ENCODE measurements at regions not wholly inside any gene's neighbourhood (a gene's known extent, or its start where the extent isn't known, plus 50 kb on each side); places are given as distances from the start of the nearest gene placed in this dataset.

- peaks cover 8% of the 10 kb centered on the region for H3K36me3 Mint-ChIP-seq (ENCODE audit: low read depth)
- H3K4me1 Mint-ChIP-seq: peaks cover 9% of the 10 kb centered on the region
- TF ChIP-seq CTCF (conservative IDR thresholded peaks at IDR 0.05): no peak
- H3K4me3 Mint-ChIP-seq: no peak overlapping the region
- no peak for DNase-seq (ENCODE audit: low read depth, low spot score)
- H3K27ac Mint-ChIP-seq (ENCODE audit: unreplicated experiment): no peak overlapping the region
- H3K9me3 Mint-ChIP-seq: peaks cover 4% of the 10 kb centered on the region
- H3K27me3 Mint-ChIP-seq (ENCODE audit: low read depth): no peaks in the 10 kb centered on the region
These were observed 528.1 kb upstream of the MCTP2 start for GRCh38 chr15:93703092-93703739.

DNA sequence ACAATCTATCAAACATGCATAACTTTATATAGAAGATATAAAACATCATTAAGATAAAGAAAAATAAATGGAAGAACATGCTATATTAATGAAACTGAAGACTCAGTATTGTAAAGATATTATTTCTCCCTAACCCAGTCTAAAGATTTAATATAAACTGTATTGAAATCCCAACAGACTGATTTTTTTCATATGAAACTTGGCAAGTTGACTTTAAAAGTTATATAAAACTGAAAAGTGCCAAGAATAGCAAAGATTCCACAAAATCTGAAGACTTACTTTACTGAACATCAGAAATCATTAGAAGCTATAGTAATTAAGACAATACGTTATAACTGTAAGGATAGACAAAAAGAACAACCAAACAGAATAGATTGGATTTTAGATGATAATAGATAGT lies 531.3 kb upstream of the MCTP2 start:
- Mint-ChIP-seq H3K9me3 (peaks cover 19% of the 10 kb centered on the region), H3K4me1 (peaks cover 4% of the 10 kb centered on the region), H3K4me3 (no peak overlapping the region), H3K27me3 (ENCODE audit: low read depth) (no peaks in the 10 kb centered on the region), H3K36me3 (ENCODE audit: low read depth) (peaks cover 23% of the 10 kb centered on the region), H3K27ac (ENCODE audit: unreplicated experiment) (no peak overlapping the region)
- no peak for DNase-seq (ENCODE audit: low read depth, low spot score)
- no peak for TF ChIP-seq CTCF (conservative IDR thresholded peaks at IDR 0.05)

DNA sequence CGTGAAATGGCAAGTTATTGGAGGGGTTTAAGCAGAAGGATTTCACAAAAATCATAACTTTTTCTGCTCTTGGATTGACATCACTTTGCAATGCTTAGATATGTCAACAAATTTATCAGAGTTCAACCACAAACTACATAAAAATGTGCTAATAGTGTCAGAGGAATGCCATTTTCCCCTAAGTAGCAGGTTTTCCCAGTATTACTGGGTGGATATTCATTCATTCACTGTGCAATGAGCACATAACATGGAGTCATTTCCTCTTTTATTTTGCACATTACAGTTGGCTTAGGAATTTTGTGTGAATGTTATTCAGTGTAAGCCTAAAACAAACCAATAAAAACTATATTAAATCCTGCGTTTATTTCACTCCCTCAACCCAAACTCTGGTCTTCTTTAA lies 537.3 kb upstream of the MCTP2 start:
- H3K4me1 Mint-ChIP-seq: peaks cover 15% of the 10 kb centered on the region
- H3K27me3 Mint-ChIP-seq (ENCODE audit: low read depth): no peaks in the 10 kb centered on the region
- H3K36me3 Mint-ChIP-seq (ENCODE audit: low read depth): peaks cover 19% of the 10 kb centered on the region
- H3K4me3 Mint-ChIP-seq: no peak overlapping the region
- H3K27ac Mint-ChIP-seq (ENCODE audit: unreplicated experiment): no peak overlapping the region
- DNase-seq (ENCODE audit: low read depth, low spot score): no peak
- H3K9me3 Mint-ChIP-seq: peaks cover 18% of the 10 kb centered on the region
- TF ChIP-seq CTCF (conservative IDR thresholded peaks at IDR 0.05): no peak

DNA sequence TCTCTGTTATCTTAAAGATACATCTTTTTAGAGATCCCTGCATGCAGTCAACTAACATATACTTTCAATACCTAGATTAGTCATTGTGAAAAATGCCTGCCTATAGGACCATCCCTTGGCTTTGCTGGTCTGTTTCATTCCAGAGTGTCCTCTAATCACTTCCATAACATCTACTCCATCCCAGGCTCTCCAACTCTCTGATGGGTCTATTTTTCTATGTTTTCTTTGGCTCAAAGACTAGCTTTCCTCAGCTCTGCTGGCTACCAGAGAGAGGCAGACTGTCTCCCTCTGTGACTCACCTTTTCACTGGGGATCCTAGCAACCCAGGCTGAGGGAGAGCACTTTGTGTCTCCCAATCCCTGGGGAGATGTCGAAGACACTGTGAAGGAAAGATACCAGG lies 547.7 kb upstream of the MCTP2 start:
- Mint-ChIP-seq H3K9me3 (peaks cover 30% of the 10 kb centered on the region), H3K36me3 (ENCODE audit: low read depth) (peaks cover 37% of the 10 kb centered on the region)

DNA sequence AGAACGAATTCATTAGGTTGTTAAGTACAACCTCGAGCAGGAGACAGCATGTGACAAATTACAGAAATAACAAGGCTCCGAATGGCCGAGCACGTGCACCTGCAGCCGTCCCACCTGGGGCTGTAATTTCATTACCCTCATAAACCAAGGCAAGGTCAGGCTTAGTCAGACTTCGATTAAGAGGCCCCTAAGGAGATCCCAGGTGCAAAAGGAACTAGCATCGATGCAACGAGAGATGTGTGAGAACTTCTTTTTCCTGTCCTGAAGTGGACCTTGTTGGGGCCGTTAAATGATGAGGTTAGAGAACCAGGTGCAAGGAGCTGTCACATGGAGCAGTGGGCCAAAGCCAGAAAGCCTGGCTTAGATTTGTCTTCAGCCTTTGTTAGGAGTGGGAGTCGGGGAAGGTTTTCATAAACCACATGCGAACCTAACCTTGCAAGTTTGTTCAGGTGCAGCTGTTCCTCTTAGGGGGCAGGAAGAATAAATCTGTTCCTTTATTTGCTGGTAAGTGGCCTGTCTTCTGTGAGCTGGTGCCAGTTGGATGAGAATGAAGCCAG lies 559.9 kb upstream of the MCTP2 start:
- Mint-ChIP-seq H3K9me3 (no peaks in the 10 kb centered on the region), H3K36me3 (ENCODE audit: low read depth) (peaks cover 6% of the 10 kb centered on the region), H3K27me3 (ENCODE audit: low read depth) (no peaks in the 10 kb centered on the region), H3K4me3 (no peak overlapping the region), H3K4me1 (peaks cover 9% of the 10 kb centered on the region), H3K27ac (ENCODE audit: unreplicated experiment) (no peak overlapping the region)
- DNase-seq (ENCODE audit: low read depth, low spot score): no peak
- TF ChIP-seq CTCF (conservative IDR thresholded peaks at IDR 0.05): no peak

More for the DNA sequence above, 547.7 kb upstream of the MCTP2 start:
- no peak for DNase-seq (ENCODE audit: low read depth, low spot score)
- no peak for TF ChIP-seq CTCF (conservative IDR thresholded peaks at IDR 0.05)
- Mint-ChIP-seq H3K27ac (ENCODE audit: unreplicated experiment) (no peak overlapping the region), H3K27me3 (ENCODE audit: low read depth) (no peaks in the 10 kb centered on the region), H3K4me3 (no peak overlapping the region), H3K4me1 (no peaks in the 10 kb centered on the region)

Measured in neural crest cell (in vitro differentiated cells).